CD4-positive, alpha-beta T cell treated with Interleukin-4 for 1 hour (primary cell): ENCODE measurements at regions not wholly inside any gene's neighbourhood (a gene's known extent, or its start where the extent isn't known, plus 50 kb on each side); places are given as distances from the start of the nearest gene placed in this dataset.

Source experiments
- DNase-seq, 2 donors: peaks; one replicate each; pipeline ENCODE4 v3.0.0-alpha.2; 2020 to 2022

DNA sequence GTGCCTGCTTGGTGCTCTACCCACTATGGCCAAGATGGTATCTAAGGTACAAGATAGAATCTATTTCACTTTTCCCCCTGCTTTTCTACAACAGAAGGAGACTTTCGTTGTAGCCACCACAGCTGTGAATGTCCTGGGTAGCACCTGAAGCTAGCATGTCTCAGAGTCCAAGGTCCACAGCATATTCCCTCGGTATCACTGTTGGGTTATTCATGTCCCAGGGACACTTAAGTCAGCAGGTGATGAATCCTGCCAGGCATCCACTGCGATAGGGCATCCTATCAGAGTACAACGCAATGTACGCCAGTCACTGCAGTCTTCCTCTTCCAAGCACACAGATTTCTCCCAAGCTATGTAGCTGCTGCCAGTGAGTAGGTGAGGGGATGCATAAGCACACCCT, 129.1 kb upstream of the LINC00305 start:
- DNase-seq, result no peak

DNA sequence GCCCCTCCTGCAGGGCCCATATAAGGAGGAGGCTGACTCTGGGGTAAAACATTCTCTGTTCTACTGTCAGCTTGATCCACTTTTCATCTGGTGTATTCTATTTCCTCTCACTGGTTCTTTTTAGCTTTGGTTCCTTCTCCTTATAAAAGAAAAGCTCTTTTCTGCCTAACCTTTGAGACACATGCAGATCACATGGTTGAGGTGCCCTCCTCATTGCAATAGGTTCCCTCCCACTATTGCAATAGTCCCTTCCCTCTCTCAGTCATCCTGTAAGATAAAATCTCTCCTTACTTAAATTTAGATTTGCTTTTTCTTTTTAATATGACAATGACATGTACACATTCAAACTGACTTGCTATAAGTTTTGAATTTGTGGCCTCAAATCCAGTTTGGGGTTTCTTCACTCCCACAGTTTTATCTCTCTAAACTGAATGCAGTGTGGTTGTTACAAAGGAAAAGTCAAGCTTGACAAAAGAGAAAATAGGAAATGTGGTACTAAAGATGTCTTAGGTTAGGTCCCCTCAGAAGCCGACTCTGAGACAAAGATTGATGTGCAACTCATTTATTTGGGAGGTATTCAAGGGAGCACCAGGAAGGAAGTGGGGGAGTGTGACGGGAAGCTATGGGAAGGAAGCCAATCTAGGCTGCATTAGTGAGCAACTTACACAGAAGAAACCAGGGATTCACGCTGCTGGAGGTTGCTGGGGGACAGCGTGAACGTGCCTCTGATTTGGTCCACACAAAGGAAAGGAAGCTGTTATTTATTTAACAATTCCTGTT, 127.6 kb upstream of the LINC00305 start:
- no peak for DNase-seq

DNA sequence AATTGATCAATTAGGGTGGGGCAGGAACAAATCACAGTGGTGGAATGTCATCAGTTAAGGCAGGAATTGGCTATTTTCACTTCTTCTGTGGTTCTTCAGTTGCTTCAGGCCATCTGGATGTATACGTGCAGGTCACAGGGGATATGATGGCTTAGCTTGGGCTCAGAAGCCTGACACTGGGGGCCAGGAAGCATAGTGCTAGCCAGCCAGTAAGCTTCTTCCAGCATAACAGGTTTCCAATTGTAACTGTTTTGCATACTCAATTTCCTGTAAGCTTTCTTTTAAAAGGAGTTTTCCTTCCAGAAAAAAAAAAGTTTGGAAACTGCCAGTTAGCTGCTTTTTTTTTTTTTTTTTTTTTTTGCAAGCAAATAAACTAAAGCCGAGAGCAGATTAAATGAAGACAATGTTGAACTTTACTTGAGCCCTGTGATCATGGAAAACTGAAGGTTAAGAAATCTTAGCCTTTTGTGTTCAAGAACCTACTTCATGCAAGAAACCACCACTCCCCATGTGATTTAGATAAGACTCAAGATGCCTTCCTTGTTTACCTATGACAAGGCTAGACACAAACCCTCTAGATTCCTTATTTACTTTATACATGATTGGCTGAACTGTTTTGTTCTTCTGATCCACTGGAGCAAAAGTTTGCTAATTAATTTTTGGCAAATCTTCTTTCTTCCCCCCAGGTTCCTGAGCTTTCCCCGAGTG, 126.9 kb upstream of the LINC00305 start:
- no peak for DNase-seq

DNA sequence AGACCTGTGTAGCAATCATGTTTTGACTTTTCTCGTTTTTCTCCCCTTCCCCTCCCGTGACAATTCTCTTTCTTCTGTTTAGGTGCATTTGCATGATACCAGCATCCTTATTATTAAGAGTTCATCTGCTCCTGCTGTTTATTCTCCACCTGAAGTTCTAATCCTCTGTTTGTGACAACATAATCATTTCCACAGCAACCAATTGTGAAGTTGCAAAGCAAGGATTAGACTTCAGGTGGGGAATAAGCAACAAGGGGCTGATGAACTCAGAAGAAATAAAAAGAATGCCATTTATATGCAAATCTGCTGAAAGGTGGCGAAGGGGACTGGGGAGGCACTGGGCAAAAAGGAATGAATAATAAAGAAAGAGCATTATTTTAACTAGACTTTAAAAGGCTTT, 124.8 kb upstream of the LINC00305 start:
- no peak for DNase-seq

DNA sequence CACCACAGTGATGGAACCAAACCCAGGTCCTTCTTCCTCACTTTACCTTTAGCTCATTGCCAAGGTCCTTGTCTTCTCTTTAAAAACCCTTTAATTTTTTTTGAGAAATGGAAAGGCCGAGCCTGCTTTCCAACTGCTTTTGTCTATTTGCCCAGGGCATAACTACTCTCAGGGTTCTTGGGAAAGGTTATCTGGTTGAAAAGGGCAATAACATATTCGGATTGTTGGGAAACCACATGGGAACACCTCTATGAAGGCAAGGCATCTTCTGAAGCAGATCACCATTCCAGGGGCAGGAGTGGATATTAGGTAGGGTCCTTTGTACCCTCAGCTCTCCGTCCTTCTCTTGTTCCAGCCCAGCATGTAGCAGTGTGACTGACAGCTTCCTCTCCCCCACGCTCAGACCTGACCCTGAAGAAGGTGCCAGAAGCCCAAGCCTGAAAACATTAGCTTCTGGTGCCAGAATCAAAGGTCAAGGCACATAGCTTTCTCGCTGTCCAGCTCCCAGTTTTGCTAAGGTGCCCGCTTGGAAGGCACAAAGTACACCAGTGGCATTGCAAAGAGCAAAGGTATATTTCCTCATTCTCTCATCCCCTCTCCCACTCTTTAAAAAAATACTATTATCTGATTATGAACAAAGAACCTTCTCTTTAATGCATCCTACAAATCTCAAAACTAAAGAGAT, 123.2 kb upstream of the LINC00305 start:
- DNase-seq, result no peak

DNA sequence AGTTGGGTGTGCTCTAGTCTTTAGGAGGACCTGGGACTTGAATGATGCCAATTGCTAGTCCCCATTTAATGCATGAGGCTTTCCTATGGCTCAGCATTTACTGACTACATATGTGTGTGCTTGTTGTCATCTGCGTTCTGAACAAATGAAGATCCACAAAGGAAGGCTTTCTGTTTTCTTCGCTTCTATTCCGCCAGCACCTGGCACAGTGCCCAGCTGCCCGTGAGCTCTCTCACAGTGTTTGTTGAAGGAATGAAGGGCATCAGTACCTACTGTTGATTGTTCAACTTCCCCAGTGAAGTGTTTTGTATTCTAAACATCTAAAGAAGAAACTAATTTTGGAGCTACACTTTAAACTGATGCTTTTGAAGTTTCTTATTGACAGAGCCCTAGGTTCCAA, 122.4 kb upstream of the LINC00305 start:
- DNase-seq, result no peak

DNA sequence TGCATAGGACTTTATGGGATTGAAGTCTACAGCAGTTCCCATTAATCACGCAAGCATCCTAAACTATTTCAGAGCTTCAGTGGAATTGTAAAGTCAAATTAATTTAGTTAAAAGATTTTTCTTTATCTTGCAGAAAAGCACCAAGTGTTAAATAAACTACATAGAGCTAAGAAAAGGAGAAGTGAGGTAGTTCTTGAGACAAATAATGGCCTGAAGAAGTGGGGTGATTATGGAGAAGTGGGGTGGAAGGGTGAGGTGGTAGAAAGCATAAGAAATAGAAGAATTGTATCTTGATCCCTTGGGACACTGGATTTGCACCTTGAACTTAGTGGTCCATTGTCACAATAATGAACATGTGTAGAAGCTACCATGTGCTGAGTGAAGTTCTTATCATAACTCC, 121.7 kb upstream of the LINC00305 start:
- no peak for DNase-seq

DNA sequence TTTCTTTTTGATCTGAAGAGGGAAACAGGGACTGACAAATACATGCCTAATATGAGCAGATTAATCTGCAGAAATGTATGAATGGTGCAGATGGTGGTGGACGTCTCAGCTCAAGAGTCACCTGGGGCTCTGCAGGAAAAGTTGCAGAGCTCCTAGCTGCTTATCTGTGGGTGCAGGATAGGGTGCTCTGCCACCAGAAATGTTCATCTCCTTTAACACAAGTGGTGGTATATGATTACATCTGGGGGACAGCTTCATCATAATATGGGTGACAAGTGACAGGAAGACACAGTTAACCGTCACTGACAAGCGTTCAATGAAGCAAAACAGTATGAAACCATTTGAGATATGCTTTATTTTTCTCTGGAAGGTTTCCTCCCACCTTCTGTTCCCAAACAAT, 121.2 kb upstream of the LINC00305 start:
- no peak for DNase-seq

DNA sequence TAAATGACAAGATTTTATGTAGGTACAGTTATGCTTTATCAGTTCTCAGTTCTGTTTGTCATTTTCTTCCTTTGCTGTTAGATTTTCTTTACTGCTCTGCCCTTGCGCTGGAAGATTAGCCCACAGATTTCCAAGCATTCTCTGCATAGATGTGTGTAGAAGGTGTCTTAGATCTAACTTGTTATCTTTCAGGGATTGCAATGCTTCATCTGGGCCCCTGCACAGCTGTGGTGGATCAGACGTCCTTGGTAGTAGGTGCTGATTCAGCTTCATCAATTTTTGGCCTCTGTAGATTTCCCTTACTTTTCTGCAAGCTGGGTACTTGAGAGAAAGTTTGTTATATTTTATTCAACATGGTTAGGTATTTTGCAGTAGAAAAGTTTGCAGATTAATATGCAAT, 115.3 kb upstream of the LINC00305 start:
- DNase-seq, result no peak

DNA sequence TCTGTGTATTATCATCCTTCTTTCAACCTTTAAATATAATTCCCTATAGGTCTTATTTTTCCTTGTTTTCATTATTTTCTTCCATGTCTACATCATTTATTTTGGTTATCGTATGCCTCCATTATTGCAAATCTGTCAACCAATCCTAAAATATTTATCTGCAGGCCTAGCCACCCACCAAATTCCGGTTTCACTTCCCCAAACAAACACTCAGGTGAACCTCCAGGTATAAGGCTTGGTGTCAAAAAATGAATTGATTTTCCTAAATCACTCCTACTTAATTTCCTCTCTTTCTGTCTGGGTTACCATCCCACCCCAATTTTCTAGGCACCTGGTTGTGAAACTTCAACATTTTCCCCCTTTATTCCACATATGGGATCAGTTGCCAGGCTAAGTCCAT, 111.9 kb upstream of the LINC00305 start:
- DNase-seq, result no peak

DNA sequence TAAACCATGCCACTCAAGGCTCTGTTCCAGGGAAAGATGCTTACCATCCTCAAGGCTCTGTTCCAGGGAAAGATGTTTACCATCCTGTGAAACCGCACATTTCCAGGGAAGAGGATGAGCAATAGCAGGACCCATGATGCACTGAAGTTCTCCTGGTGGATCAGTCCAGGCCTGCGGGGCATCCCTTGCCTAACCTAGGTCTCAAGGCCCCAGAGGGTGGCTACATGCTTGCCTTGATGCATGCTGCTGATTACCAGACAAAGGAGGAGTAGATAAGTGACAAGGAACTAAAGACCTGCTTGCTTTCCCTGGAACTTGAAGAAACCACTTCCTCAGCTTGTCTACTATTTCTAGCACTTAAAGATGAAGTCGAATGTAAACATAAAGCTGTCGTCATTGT, 111.0 kb upstream of the LINC00305 start:
- no peak for DNase-seq

DNA sequence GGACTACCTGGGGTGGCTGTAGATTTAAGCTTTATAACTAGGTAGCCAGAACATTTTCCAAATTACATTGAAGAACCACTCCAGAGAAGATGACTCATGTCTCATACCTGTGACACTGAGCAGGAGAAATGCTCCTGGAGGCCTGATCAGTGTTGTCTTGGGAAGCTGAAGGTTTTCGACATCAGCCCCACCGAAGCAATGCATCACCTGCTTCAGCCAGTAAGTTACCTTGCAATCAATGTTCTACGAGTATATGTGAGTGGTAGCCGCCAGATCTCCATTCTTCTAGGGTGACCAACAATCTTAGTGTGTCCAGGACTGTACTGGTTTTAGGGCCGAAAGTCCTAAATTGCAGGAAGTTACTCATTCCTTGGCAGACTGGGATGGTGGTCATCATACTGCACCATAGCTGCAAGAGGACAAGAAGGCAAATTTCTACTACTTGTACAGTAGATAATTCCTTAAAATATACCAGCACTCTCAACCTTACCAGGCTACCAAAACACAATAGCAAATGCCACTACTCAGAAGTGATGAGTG, 109.3 kb upstream of the LINC00305 start:
- no peak for DNase-seq

DNA sequence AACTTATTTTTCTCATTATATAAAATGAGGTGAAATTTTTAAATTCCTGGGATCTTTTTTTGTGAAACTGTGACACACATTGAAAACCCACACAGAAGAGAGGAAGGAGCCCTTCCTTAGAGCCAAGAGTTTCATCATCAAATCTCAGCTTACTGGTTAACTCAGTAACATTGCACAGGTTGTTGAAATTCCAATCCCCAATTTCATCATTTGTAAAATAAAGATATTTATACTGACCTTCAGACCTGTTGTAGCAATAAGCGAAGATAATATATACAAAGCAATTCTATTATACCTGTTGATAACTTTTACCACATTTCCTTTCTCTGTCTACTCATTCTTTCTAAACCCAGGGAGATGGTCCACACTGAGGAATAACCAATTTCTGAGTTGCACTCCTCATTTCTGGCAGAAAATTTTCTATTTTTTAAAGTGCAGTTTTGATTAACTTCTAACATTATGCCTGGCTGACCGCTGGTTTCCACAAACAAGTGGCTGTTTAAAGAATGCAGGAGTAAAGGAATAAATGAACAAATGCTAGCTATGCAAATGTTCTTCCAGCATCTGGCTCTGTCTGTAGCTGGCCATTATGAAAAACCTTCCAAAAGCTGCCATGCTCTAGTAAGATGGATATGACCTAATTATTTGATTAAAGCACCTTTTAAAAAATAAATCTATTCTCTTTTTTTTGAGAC, 105.7 kb upstream of the LINC00305 start:
- DNase-seq, result no peak

DNA sequence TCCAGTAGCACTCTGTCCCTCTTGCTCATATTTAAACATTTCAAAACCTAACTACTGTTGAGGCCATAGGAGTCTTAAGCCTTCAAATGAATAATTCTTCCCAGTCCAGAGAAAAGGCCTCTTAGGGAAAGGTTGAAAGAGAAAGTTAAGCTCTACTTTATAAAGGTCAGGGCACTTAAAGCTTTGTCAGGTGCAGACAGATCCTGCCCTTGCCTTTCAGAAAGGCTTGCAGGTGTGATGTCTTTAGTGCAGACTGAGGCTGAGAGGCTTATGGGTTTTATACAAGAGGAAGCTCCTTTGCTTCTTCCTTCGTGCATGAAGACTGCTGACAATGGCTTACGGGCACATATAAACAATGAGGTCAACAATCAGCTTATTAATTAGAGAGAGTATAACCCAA, 105.0 kb upstream of the LINC00305 start:
- no peak for DNase-seq

DNA sequence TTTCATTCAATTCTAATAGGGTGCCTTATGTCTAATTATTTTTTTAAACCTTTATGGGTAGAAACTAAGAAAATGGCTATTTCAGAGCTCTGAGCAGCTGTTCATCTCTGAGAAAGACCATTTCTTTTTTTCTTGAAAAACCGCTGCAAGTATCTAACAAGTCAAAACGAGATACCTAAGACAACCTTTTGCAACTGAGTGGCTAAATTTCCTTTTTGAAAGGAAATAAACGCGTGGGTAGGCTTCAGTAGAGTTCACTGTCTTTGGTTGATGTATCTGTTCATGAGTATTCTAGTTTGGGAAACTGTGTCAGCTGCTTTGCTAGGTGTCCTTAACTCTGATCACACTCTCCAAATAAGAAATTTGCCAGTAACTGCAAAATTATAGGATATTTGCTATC, 104.3 kb upstream of the LINC00305 start:
- DNase-seq, result no peak

DNA sequence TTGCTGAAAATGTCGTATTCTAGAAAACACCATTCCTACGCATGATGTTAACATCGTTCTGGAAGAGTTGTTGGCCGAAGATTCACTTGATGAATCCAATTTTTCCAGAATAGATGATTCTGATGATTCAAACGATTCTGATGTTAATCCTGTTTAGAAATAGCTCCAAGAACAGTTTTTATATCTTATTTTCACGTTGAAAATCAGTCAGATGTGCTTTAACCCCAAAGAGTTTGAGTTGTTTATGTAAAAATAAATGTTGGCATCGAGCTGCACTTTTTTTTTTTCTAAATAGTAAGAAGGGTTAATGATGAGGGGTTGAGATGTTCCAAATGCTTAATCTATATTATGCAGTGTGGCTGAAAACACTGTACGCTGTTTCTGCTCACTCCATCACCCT, 99.9 kb upstream of the LINC00305 start:
- DNase-seq, result no peak

DNA sequence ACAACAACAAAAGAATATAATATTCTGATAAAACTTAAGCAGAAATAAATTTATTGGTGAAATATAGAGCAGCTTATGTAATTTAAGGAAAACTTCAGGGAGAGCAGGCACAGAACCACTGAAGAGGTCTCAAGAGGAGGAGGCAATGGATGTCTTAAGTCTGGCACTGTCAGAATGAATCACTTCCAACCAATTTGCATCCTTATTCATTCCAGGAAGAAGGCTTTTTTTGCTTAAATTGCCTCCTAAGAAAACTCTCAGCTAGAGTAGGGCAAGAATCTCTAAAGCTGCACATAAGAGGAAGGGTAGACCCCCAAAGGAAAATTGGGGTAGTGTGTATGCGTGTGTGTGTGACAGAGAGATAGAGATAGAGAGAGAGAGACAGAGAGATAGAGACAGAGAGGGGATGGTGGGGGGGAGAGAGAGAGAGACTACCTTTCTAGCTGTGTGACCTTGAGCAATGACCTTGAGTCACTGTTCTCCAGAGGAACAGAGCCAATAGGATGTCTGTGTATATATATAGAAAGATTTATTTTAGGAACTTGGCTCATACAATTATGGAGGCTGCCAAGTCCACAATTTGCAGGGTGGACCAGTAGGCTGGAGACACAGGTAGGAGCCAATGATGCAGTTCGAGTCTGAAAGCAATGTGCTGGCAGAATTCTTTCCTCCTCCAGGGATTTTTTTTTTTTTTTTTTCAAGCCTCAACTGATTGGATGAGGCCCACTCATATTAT, 96.4 kb upstream of the LINC00305 start:
- no peak for DNase-seq

DNA sequence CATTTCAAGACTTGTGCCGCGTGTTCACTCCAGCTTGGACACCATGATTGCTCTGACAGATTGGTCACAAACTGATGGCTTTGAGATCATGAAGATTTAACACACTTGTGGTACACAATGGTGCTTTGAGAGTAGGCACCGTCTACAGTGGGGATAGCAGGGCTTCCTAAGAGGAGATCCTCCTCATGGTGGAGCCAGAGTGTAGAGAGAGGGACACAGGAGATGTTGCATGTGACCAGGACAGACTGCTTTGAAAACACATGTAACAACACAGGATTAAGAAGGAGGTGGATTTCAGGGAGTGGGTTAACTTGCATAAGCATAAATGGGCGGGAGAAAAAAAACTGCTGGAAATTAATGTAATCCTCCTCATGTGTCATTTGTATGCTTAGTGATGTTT, 95.7 kb upstream of the LINC00305 start:
- DNase-seq, result no peak

DNA sequence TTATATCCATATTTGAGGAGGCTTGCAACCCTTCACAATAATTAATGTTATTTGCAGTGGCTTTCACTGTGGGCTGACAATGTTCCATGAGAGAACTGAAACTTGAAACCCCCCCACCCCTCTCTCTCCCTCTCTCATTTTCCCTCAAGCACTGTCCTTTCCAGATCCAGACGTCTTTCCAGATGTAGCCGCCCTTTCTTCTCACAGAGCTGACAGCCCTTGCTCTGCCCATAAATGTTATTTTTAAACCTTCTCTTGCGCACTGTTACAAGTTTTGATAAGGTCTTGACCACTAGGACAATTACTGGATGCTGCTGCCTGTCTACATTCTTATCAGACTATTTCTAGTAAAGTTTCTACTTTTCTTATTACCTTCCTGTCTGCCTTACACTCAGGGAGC, 91.4 kb upstream of the LINC00305 start:
- DNase-seq, result no peak

DNA sequence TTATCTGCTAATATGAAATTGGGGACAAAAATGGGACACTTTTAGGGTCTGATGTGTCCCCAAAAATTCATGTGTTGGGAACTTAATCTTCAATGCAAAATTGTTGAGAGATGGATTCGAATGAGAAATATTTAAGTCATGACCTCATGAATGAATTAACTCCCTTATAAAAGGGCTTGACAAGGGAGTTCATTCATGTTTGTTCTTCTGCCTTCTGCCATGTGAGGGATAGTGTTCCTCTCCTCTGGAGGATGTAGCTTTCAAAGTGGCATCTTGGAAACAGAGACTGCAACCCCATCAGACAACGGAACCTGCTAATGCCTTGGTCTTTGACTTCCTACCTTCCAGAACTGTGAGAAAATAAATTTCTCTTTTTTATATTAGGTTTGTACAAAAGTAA, 89.2 kb upstream of the LINC00305 start:
- DNase-seq, result no peak

DNA sequence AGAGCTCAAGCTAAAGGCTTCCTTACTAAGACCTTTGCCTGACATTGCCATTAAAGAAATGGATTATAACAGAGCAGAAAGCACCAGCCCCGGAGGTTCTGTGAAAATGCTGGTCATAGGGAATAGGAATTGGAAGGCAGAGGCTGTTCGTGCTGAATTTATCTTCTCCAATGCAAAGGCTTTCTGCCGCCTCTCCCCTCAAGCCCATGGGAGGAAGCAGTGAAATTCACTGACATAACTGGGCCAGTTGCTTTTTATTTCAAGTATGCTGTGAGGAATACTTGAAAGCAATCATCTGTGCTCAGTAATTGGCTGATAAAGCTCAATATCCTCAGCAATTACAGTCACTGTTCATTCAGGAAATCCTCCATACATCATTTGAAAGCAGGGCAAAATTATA, 85.4 kb upstream of the LINC00305 start:
- no peak for DNase-seq

DNA sequence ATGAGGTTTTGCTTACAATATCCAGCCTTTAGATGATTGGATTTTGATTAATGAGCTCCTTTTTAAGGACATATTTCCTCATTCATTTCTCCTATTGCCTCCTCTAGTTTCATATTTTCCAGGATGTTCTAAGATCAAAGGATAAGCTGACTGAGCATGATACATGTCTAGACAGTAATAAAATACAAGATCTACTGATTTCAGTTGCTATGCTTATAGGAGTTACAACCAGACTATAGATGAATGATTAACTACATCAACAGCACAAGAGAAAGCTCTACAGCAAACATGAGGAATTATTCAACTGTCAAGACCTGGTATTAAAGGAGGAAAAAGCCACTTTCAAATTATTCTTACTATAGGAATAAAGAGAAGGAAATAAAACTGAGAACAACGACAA, 85.0 kb upstream of the LINC00305 start:
- DNase-seq, result no peak

DNA sequence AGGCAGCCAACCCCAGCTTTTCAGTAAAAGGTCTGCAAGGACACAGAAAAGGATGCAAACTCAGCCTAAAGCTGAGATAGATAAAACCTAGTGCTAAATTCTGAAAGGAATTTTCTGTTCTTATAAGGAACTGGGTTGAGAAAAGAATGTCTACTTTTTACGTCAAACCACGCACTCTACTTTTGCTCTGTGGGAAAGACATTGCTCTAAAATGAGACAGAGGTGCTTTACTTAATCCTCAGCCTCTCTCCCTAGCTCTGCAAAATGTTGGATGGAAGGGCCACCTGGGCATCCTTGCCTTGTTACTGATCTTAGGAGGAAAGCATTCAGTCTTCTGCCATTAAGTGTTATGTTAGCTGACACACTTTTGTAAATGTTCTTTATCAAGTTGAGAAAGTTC, 72.1 kb upstream of the LINC00305 start:
- DNase-seq, result no peak
